ENCODE measurements at regions not wholly inside any gene's neighbourhood (a gene's known extent, or its start where the extent isn't known, plus 50 kb on each side); places are given as distances from the start of the nearest gene placed in this dataset.

GRCh38 chr6:14639983-14640599 is 522.5 kb downstream of the CD83 start:
- ATAC-seq (ENCODE audit: poor library complexity): no peak
- intact Hi-C loops (cut with DNase I): no loop called here
- DNase-seq: no peak

GRCh38 chr6:14640631-14641030 is 523.1 kb downstream of the CD83 start:
- intact Hi-C loops (cut with DNase I): no loop called here
- DNase-seq (no peak), ATAC-seq (ENCODE audit: poor library complexity) (no peak)

- ATAC-seq (ENCODE audit: poor library complexity) (peak; percentile 51), DNase-seq (no peak)
- intact Hi-C loops (cut with DNase I): no loop called here
These were observed 524.0 kb downstream of the CD83 start for GRCh38 chr6:14641423-14642135.

- intact Hi-C loops (cut with DNase I): no loop called here
- ATAC-seq (ENCODE audit: poor library complexity): no peak
- DNase-seq: no peak
These were observed 524.5 kb downstream of the CD83 start for GRCh38 chr6:14642136-14642505.

- intact Hi-C loops (cut with DNase I): no loop called here
- DNase-seq: no peak
- ATAC-seq (ENCODE audit: poor library complexity): no peak
These were observed 525.3 kb downstream of the CD83 start for GRCh38 chr6:14642842-14643241.

GRCh38 chr6:14644381-14644780 is 526.8 kb downstream of the CD83 start:
- intact Hi-C loops (cut with DNase I): no loop called here
- no peak for ATAC-seq (ENCODE audit: poor library complexity)
- DNase-seq: no peak

- ATAC-seq (ENCODE audit: poor library complexity): no peak
- intact Hi-C loops (cut with DNase I): no loop called here
- no peak for DNase-seq
These were observed 527.6 kb downstream of the CD83 start for GRCh38 chr6:14645221-14645620.

- intact Hi-C loops (cut with DNase I): no loop called here
- DNase-seq (no peak), ATAC-seq (ENCODE audit: poor library complexity) (no peak)
These were observed 528.3 kb downstream of the CD83 start for GRCh38 chr6:14645841-14646240.

- no peak for ATAC-seq (ENCODE audit: poor library complexity)
- no peak for DNase-seq
- intact Hi-C loops (cut with DNase I): no loop called here
These were observed 528.8 kb downstream of the CD83 start for GRCh38 chr6:14646371-14646770.

- ATAC-seq (ENCODE audit: poor library complexity): peak; percentile 49
- intact Hi-C loops (cut with DNase I): no loop called here
- DNase-seq: no peak
These were observed 529.8 kb downstream of the CD83 start for GRCh38 chr6:14647357-14647756.

- intact Hi-C loops (cut with DNase I): no loop called here
- no peak for ATAC-seq (ENCODE audit: poor library complexity)
- no peak for DNase-seq
These were observed 535.0 kb downstream of the CD83 start for GRCh38 chr6:14652536-14652935.

GRCh38 chr6:14655201-14656061 is 537.9 kb downstream of the CD83 start:
- ATAC-seq (ENCODE audit: poor library complexity): peak; percentile 36
- no peak for DNase-seq
- intact Hi-C loops (cut with DNase I): no loop called here

- no peak for DNase-seq
- intact Hi-C loops (cut with DNase I): no loop called here
- no peak for ATAC-seq (ENCODE audit: poor library complexity)
These were observed 538.5 kb downstream of the CD83 start for GRCh38 chr6:14656078-14656521.

GRCh38 chr6:14656649-14657048 is 539.1 kb downstream of the CD83 start:
- DNase-seq (no peak), ATAC-seq (ENCODE audit: poor library complexity) (peak; percentile 18)
- intact Hi-C loops (cut with DNase I): no loop called here

- DNase-seq (no peak), ATAC-seq (ENCODE audit: poor library complexity) (no peak)
- intact Hi-C loops (cut with DNase I): no loop called here
These were observed 540.5 kb downstream of the CD83 start for GRCh38 chr6:14658030-14658429.

- intact Hi-C loops (cut with DNase I): no loop called here
- ATAC-seq (ENCODE audit: poor library complexity) (no peak), DNase-seq (no peak)
These were observed 541.5 kb downstream of the CD83 start for GRCh38 chr6:14658886-14659561.

- ATAC-seq (ENCODE audit: poor library complexity): no peak
- DNase-seq: no peak
These were observed 542.3 kb downstream of the CD83 start for GRCh38 chr6:14659841-14660240.

GRCh38 chr6:14660806-14661579 is 543.4 kb downstream of the CD83 start:
- intact Hi-C loops (cut with DNase I): no loop called here
- no peak for DNase-seq
- no peak for ATAC-seq (ENCODE audit: poor library complexity)

More at GRCh38 chr6:14659841-14660240, 542.3 kb downstream of the CD83 start:
- intact Hi-C loops (cut with DNase I): no loop called here

Data from Right ventricle myocardium superior (tissue), 1 donor.